Nephron progenitor cell (in vitro differentiated cells): ENCODE measurements at regions not wholly inside any gene's neighbourhood (a gene's known extent, or its start where the extent isn't known, plus 50 kb on each side); places are given as distances from the start of the nearest gene placed in this dataset.
"Not testable (repeated sequence)": the region's sequence is repeated elsewhere in the genome, so short reads cannot be mapped to it uniquely, and the experiment has no call there.

Experiments used
- DNase-seq: peaks from one replicate; pipeline ENCODE4 v3.0.0; 2021
- H3K27ac Mint-ChIP-seq: 2 replicates; pipeline ENCODE4 v1.8.0; 2021; ENCODE audit warnings: mild to moderate bottlenecking, moderate library complexity, mixed read lengths
- H3K27me3 Mint-ChIP-seq: 2 replicates; pipeline ENCODE4 v1.8.0; 2021; ENCODE audit warnings: mild to moderate bottlenecking, low read depth, mixed read lengths; ENCODE audit not compliant: poor library complexity
- H3K36me3 Mint-ChIP-seq: 2 replicates; pipeline ENCODE4 v1.8.0; 2021; ENCODE audit warnings: low read depth, mixed read lengths
- H3K4me1 Mint-ChIP-seq: 2 replicates; pipeline ENCODE4 v1.8.0; 2021; ENCODE audit warnings: mixed read lengths
- H3K4me3 Mint-ChIP-seq: 2 replicates; pipeline ENCODE4 v1.8.0; 2021; ENCODE audit warnings: mild to moderate bottlenecking, moderate library complexity, mixed read lengths
- H3K9me3 Mint-ChIP-seq: 2 replicates; pipeline ENCODE4 v1.8.0; 2021; ENCODE audit warnings: mild to moderate bottlenecking, moderate library complexity, mixed read lengths
- CTCF ChIP-seq: fragments of 200-600 bp; sonication (generic); IDR thresholded peaks from 2 replicates; pipeline ENCODE4 v1.5.0; 2021; ENCODE audit warnings: antibody characterized with exemption

- H3K4me3 Mint-ChIP-seq: no peak overlapping the region
- H3K9me3 Mint-ChIP-seq: peaks cover 74% of the 10 kb centered on the region
- no peak for TF ChIP-seq CTCF
- no peaks in the 10 kb centered on the region for H3K4me1 Mint-ChIP-seq
- DNase-seq: no peak
- no peaks in the 10 kb centered on the region for H3K27me3 Mint-ChIP-seq
- H3K27ac Mint-ChIP-seq: no peak overlapping the region
- H3K36me3 Mint-ChIP-seq: no peaks in the 10 kb centered on the region
Measured at GRCh38 chr12:34108967-34109366, 86.7 kb downstream of the ALG10 start.

- Mint-ChIP-seq H3K9me3 (peaks cover 78% of the 10 kb centered on the region), H3K36me3 (no peaks in the 10 kb centered on the region), H3K27ac (no peak overlapping the region), H3K4me1 (no peaks in the 10 kb centered on the region), H3K27me3 (no peaks in the 10 kb centered on the region), H3K4me3 (no peak overlapping the region)
- DNase-seq: no peak
- no peak for TF ChIP-seq CTCF
Measured at GRCh38 chr12:34109390-34109789, 87.1 kb downstream of the ALG10 start.

- not testable (repeated sequence) for H3K27me3 Mint-ChIP-seq, H3K27ac Mint-ChIP-seq, H3K4me3 Mint-ChIP-seq, H3K4me1 Mint-ChIP-seq, H3K36me3 Mint-ChIP-seq, DNase-seq
- peaks cover 79% of the 10 kb centered on the region for H3K9me3 Mint-ChIP-seq
Measured at GRCh38 chr12:34109909-34110531, 87.7 kb downstream of the ALG10 start.

DNA sequence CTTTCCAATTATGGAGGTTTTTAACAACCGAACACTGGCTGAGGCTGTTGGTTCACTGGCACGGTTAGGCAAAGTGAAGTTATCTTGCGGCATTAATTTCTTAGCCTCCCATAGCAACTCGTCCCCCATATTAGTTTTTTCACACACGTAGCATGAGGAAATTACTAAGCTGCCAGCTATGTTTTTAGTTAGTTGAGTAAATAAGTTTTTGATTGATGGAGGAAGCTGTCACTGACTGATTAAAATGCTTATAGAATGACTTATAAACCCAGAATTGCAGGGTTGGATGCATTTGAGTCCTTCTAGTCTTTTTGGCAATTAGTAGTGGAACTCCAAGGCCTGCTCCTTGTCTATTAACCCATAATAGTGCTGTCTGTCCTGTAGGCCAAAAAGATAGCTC is 97.1 kb downstream of the ALG10 start:
- H3K9me3 Mint-ChIP-seq: peaks cover 83% of the 10 kb centered on the region
- no peak for TF ChIP-seq CTCF

DNA sequence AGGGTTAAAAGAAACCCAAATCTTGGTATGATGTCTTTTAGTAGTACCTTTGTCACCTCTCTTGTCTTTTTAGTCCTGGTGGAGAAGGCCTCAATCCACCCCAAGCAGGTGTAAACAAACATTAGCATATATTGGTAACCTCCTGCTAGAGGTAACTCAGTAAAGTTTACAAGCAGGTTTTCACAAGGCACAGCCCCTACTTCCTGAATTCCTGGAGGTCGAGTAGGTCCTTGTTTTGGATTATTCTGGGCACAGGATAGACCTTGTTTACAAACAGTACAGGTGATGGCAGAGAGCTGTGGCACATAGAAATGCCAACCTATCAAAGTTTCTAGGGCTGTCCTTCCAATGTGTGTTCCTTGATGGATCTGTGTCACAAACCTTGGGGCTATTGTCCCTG is 99.1 kb downstream of the ALG10 start:
- Mint-ChIP-seq H3K36me3 (no peaks in the 10 kb centered on the region), H3K27ac (no peak overlapping the region), H3K27me3 (peaks cover 2% of the 10 kb centered on the region), H3K4me3 (no peak overlapping the region), H3K9me3 (peaks cover 81% of the 10 kb centered on the region), H3K4me1 (no peaks in the 10 kb centered on the region)
- TF ChIP-seq CTCF: no peak
- DNase-seq: no peak

More for the DNA sequence above, 97.1 kb downstream of the ALG10 start:
- peaks cover 2% of the 10 kb centered on the region for H3K27me3 Mint-ChIP-seq
- H3K4me1 Mint-ChIP-seq: no peaks in the 10 kb centered on the region
- H3K27ac Mint-ChIP-seq: no peak overlapping the region
- no peak for DNase-seq
- no peaks in the 10 kb centered on the region for H3K36me3 Mint-ChIP-seq
- H3K4me3 Mint-ChIP-seq: no peak overlapping the region

DNA sequence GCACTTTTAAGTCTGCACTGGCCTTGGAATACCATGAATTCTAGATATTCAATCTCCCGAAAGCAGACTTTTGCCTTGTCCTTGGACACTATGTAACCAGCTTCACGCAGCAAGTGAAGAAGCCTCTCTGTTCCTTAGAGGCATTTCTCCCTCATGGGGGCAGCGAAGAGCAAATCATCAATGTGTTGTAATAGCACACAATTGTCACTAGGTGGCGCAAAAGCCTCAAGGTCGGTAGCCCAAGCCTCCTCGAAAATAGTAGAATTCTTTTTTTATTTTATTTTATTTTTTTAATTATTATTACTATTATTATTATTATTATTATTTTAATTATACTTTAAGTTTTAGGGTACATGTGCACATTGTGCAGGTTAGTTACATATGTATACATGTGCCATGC is 100.8 kb downstream of the ALG10 start:
- H3K27me3 Mint-ChIP-seq, H3K36me3 Mint-ChIP-seq, H3K4me3 Mint-ChIP-seq, H3K27ac Mint-ChIP-seq, H3K4me1 Mint-ChIP-seq, DNase-seq: not testable (repeated sequence)
- H3K9me3 Mint-ChIP-seq: peaks cover 81% of the 10 kb centered on the region
- TF ChIP-seq CTCF: peak; percentile 45
